Astrocyte of the spinal cord (primary cell): ENCODE measurements at regions not wholly inside any gene's neighbourhood (a gene's known extent, or its start where the extent isn't known, plus 50 kb on each side); places are given as distances from the start of the nearest gene placed in this dataset.

Experiments used
- DNase-seq: peaks from one replicate; pipeline ENCODE4 v3.0.0; 2011; ENCODE audit warnings: low read depth, low spot score
- H3K4me3 ChIP-seq: 2 replicates; pipeline ENCODE4 v1.5.1; 2011; ENCODE audit warnings: low read depth, mild to moderate bottlenecking, low read length, moderate library complexity
- CTCF ChIP-seq: IDR thresholded peaks from 2 replicates; pipeline ENCODE4 v1.5.1; 2012; ENCODE audit warnings: low read depth, mild to moderate bottlenecking, low read length, inconsistent platforms
- in situ Hi-C: cut with HindIII; loops from 2 replicates; pipeline ENCODE4 v1.10.0; 2017; ENCODE audit warnings: low sequenced_read_pairs

DNA sequence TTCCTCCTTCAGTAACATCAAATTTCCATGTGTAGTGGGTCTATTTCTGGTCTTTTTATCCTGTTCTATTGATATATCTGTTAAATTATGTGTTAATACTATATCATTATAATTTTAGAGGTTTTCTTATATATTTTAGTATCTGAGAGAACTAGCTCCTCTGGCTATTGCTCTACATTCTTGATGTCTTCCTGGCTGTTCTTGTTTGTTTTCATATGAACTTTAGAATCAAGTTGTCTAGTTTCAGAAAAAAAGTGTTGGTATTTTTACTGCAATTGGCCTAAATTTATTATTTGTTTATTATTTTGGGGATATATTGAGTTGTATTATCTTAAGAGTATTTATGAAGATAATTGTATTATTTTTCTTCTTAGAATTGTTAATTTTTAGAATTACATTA, 128.0 kb upstream of the ZNF618 start:
- in situ Hi-C loops = no loop called here
- no peak for TF ChIP-seq CTCF
- no peak for DNase-seq
- H3K4me3 ChIP-seq = no peak overlapping the region

GRCh38 chr9:113753398-113754119, 122.5 kb upstream of the ZNF618 start:
- no peak for DNase-seq
- TF ChIP-seq CTCF = no peak
- H3K4me3 ChIP-seq = no peak overlapping the region
- in situ Hi-C loops = no loop called here

DNA sequence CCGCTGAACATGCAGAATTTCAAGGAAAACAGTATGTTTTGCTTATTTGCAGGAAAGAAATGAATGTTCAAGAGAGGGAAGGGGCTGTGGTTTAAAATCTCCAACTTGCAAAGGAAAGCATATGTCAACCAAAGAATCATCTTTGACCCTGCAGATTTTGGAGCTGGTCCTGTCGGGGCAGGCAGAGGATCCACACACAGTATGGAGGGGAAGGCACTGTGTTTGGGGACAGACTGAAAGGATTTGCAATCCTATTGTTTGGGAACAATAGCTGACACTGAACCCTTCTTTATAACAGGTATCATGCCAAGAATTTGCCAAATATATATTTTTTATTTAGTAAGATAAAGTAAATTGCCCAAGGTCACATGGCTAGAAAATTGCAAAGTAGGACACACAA, 121.4 kb upstream of the ZNF618 start:
- in situ Hi-C loops = no loop called here
- DNase-seq = no peak
- no peak overlapping the region for H3K4me3 ChIP-seq
- no peak for TF ChIP-seq CTCF

DNA sequence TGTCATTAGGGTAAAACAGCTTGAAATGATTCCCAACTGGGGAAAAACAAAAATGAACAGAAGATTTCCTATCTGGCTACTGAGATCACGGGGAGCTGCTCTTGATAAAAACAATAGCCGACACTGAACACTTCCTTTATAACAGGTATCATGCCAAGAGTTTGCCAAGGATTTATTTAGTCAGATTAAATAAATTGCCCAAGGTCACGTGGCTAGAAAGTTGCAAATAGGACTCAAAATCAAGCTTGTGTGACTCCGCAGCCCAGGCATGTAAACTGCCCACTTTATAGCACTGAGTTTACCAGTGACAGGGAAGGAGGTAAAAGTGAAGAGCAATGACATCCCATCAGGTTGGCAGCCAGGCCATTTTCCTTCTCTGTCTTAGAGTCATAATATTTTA, 120.7 kb upstream of the ZNF618 start:
- H3K4me3 ChIP-seq = no peak overlapping the region
- in situ Hi-C loops = no loop called here
- no peak for TF ChIP-seq CTCF
- DNase-seq = no peak

DNA sequence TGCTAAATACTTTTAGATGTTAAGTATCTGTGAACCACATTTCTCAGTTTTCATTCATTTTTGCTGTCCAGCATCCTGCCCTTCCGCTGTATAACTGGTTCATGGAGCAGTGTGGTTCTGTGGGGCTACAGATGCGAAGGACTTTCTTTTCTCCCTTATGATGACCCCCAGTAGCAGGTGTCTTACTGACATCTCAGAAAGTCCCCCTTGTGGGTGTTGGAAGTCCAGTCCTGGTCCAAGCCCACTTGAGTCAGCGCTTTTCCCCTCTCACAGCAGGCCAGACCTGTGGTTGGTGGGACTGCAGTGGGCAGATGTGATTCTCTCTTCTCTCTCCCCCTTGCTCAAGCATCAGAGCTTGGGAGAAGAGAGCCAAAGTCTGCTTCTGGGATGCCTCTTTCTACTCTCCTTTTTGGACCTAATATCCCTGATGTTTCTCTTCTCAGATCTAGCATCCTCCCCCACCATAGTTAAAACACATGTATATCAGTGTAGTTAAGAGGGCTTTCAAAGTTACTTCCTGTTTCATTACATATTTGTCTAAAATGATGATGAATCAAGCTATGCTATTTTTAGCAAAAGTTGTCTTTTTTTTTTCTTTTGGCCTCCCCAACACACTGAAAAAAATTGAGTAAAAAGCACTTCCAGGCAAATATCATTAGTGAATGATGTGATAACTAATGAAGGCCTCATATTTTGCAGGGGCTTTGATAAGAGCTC, 119.5 kb upstream of the ZNF618 start:
- in situ Hi-C loops = no loop called here
- H3K4me3 ChIP-seq = no peak overlapping the region
- TF ChIP-seq CTCF = no peak
- DNase-seq = no peak

GRCh38 chr9:113763429-113763828, 112.7 kb upstream of the ZNF618 start:
- no peak for DNase-seq
- TF ChIP-seq CTCF = no peak
- H3K4me3 ChIP-seq = no peak overlapping the region
- in situ Hi-C loops = no loop called here
